ENCODE measurements at regions not wholly inside any gene's neighbourhood (a gene's known extent, or its start where the extent isn't known, plus 50 kb on each side); places are given as distances from the start of the nearest gene placed in this dataset.

GRCh38 chr1:234539666-234540403, 60.9 kb upstream of the TARBP1 start:
- no peak for TF ChIP-seq CTCF (conservative IDR thresholded peaks at IDR 0.05)
- H3K27ac ChIP-seq, result no peak overlapping the region

GRCh38 chr1:234538930-234539649, 60.1 kb upstream of the TARBP1 start:
- no peak for TF ChIP-seq CTCF (conservative IDR thresholded peaks at IDR 0.05)
- no peak overlapping the region for H3K27ac ChIP-seq

- H3K27ac ChIP-seq, result no peak overlapping the region
- TF ChIP-seq CTCF (conservative IDR thresholded peaks at IDR 0.05), result no peak
These were observed 59.2 kb upstream of the TARBP1 start for GRCh38 chr1:234538062-234538731.

GRCh38 chr1:234537236-234537635, 58.3 kb upstream of the TARBP1 start:
- no peak overlapping the region for H3K27ac ChIP-seq
- no peak for TF ChIP-seq CTCF (conservative IDR thresholded peaks at IDR 0.05)

GRCh38 chr1:234536741-234537140, 57.8 kb upstream of the TARBP1 start:
- no peak for TF ChIP-seq CTCF (conservative IDR thresholded peaks at IDR 0.05)

GRCh38 chr1:234535763-234536515, 57.0 kb upstream of the TARBP1 start:
- H3K27ac ChIP-seq, result peak overlapping the region; percentile 98; the same call in 1 of the 2 replicates
- TF ChIP-seq CTCF (conservative IDR thresholded peaks at IDR 0.05), result no peak

More at GRCh38 chr1:234536741-234537140, 57.8 kb upstream of the TARBP1 start:
- H3K27ac ChIP-seq, result no peak overlapping the region

All from VCaP (cell line).